AG04449 (cell line): ENCODE measurements at regions not wholly inside any gene's neighbourhood (a gene's known extent, or its start where the extent isn't known, plus 50 kb on each side); places are given as distances from the start of the nearest gene placed in this dataset.

Source experiments
- CTCF ChIA-PET: fragments of 350-600 bp; formaldehyde crosslinking; extraction: SDS; loops from one replicate; lab custom pipeline; 2021; ENCODE audit warnings: antibody characterized with exemption; lab: Yijun Ruan, JAX
- POLR2A ChIA-PET: fragments of 400-600, 350-600 bp; formaldehyde crosslinking; extraction: SDS; loops from one replicate; lab custom pipeline; 2020; ENCODE audit warnings: antibody characterized with exemption, inconsistent platforms; lab: Yijun Ruan, JAX
- DNase-seq: peaks from one replicate; pipeline ENCODE4 v3.0.0-alpha.2; 2010; ENCODE audit warnings: low read depth, low spot score
- H3K4me3 ChIP-seq: 2 replicates; pipeline ENCODE4 v1.5.1; 2011; ENCODE audit warnings: low read depth, mild to moderate bottlenecking, control low read depth, low read length
- TF ChIP-seq, protein P1 (sequence below): IDR thresholded peaks from one replicate; pipeline ENCODE4 v1.5.1; 2011; ENCODE audit warnings: mild to moderate bottlenecking, moderate library complexity, low read length, control low read depth, inconsistent platforms; ENCODE audit not compliant: insufficient read depth; ENCODE audit errors: missing control alignments

DNA sequence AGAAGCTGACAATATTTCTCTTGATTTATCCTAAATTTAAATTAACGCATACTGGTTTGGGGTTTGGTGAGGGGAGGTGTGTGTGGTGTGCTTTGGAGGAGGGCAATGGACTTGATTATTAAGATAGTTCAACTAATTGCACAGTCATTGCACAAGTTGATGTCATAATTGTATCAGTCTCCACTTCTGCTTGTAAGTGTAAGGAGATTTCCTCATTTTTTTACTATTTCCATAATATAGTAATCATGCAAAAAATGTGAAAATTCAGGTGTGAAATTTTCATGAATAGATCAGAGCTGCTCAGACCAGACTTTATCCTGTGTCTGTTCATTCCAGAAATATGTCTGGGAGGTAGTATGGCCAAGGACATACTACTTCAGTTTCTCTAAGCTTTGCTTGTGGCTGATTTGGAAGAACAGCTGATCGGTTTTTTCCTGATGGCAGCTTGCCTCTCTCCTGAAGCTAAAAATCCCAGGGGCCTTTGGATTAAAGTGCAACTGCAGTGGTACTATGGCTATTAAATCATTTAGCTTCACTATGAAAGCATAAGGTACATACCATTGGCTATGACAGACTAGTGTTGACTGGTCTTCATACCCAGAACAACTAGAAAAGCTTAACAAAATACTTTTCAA lies 201.8 kb upstream of the MIR17HG start:
- DNase-seq, result no peak
- TF ChIP-seq, protein P1, sequence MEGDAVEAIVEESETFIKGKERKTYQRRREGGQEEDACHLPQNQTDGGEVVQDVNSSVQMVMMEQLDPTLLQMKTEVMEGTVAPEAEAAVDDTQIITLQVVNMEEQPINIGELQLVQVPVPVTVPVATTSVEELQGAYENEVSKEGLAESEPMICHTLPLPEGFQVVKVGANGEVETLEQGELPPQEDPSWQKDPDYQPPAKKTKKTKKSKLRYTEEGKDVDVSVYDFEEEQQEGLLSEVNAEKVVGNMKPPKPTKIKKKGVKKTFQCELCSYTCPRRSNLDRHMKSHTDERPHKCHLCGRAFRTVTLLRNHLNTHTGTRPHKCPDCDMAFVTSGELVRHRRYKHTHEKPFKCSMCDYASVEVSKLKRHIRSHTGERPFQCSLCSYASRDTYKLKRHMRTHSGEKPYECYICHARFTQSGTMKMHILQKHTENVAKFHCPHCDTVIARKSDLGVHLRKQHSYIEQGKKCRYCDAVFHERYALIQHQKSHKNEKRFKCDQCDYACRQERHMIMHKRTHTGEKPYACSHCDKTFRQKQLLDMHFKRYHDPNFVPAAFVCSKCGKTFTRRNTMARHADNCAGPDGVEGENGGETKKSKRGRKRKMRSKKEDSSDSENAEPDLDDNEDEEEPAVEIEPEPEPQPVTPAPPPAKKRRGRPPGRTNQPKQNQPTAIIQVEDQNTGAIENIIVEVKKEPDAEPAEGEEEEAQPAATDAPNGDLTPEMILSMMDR, result no peak
- H3K4me3 ChIP-seq, result no peak overlapping the region
- ChIA-PET POLR2A (no interaction called here), CTCF (interaction anchor here (1.2 to 1.9 kb wide), 2 partner anchors 11 to 30 kb away, joined by 3 to 4 read pairs; no protein-coding TSS in a partner anchor)

DNA sequence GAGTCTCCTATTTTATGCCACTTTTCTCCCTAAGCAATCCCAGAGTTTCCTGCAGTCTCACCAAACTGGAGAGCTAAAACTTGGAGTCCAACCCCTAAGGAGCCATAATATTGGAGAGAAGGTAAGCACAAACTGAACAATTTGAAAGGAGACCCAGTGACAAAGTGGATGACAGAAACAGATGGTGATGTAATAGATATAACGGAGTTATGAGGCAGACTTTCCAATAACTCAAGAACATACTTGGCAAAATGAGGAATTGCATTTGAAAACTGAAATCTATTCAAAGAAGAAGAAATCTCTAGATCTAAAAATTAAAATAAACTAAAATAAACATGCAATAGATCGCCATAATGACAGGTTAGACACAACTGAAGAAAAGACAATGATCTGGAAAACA lies 200.9 kb upstream of the MIR17HG start:
- TF ChIP-seq, protein P1, result no peak
- CTCF ChIA-PET, result interaction anchor here (1.2 to 1.9 kb wide), 2 partner anchors 12 to 31 kb away, joined by 3 to 4 read pairs; no protein-coding TSS in a partner anchor

DNA sequence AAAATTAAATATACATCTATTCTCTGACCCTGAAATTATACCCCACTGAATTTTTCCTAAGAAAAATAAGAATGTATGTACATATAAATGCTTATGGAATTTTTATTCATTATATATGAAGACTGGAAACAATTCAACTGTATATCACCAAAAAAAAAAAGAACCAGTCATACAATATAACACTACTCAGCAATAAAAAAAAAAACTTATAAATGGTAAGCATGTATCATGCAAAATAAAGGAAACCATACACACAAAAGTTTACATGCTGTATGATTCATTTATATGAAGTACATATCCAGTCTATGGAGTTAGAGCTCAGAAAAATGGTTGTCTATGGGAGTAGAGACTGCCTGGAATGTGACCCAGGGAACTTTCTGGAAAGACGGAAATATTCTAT lies 199.4 kb upstream of the MIR17HG start:
- ChIA-PET CTCF (interaction anchor here (0.9 to 1.3 kb wide), 2 partner anchors 14 to 37 kb away, joined by 3 read pairs; no protein-coding TSS in a partner anchor), POLR2A (no interaction called here)
- no peak for DNase-seq
- TF ChIP-seq, protein P1, result no peak
- H3K4me3 ChIP-seq, result no peak overlapping the region

More for the DNA sequence above, 200.9 kb upstream of the MIR17HG start:
- no peak for DNase-seq
- POLR2A ChIA-PET, result no interaction called here
- H3K4me3 ChIP-seq, result no peak overlapping the region

DNA sequence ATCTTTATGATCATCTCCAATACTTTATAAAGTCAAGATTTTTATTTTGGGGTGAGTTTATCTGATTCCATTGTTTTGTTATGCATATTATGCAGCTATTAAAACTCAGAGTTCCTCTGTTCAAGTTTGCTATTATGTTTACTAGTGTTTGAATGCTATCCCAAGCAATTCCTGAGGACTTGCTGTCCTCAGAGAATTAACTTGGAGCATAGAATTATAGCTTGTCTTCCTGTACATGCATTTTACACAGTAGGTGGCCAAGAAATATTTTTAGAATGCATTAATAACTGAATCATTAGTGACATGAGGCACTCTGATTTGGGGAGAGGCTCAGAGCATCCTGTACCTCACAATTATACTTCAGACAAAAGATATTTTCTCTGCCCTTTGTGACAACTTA lies 195.6 kb upstream of the MIR17HG start:
- TF ChIP-seq, protein P1, result no peak
- ChIA-PET CTCF (no interaction called here), POLR2A (no interaction called here)
- DNase-seq, result no peak
- H3K4me3 ChIP-seq, result no peak overlapping the region

DNA sequence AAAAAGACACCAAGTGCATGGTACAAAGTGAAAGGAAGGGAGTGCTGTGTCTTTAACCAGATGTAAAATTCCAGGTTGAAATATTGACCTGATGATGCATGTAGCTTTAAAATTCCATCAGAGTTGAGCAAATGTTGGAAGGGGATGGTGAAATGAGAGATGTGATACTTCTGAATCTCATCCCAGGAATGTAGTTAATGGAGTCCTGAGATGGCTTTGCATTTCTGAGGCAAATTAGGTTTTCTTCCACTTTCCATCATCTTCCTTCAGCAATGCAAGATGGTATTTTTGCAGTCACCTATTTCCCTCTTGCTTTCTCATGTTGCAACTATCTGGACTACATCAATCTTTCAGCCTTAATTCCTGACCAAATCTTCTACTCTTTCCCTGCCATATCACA lies 194.1 kb upstream of the MIR17HG start:
- POLR2A ChIA-PET, result no interaction called here
- H3K4me3 ChIP-seq, result no peak overlapping the region
- TF ChIP-seq, protein P1, result no peak
- no peak for DNase-seq
- CTCF ChIA-PET, result interaction anchor here (1.1 kb wide), 1 partner anchor 9 kb away, joined by 4 read pairs; no protein-coding TSS in a partner anchor

DNA sequence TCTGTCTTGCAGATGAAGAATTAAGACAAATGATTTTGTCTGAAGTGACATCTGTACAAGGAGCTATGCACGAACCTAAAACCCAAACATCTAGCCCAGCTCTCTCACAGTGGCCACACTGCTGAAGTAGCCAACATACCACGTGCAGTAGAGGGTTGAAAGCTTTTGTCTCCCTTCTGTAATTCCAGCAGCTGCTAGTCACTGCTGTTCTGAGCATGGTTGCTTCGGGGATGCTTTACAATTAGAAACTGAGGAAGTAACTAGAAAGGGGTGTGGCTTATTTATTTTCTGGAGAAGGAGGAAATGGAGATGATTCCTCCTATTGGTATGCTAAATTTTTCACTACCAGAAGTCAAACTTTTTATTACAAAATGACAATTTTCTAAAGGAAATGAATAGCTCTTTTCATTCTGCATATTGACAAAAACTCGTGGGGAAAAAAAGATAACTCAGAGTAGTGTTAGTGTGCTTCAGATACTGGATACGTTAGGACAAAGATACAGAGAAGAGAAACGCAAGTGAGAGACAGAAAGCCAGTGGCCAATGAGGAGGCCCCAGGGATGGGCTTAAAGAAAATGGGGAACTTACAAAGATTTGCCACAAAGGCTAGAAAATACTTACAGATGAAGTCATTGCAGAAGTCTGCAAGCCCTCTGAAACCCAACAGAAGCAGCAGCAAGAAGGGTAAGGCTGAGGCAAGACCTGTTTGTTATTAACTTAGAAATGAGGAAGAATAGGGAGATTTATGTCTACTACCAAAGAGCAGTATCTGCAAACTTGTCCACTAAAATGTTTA lies 192.7 kb upstream of the MIR17HG start:
- TF ChIP-seq, protein P1, result no peak
- no peak for DNase-seq

More for the DNA sequence above, 192.7 kb upstream of the MIR17HG start:
- no peak overlapping the region for H3K4me3 ChIP-seq
- ChIA-PET POLR2A (no interaction called here), CTCF (interaction anchor here (0.7 to 1.1 kb wide), 3 partner anchors 11 to 20 kb away, joined by 3 to 5 read pairs (median 4); no protein-coding TSS in a partner anchor)
